A549 (cell line): ENCODE measurements at regions not wholly inside any gene's neighbourhood (a gene's known extent, or its start where the extent isn't known, plus 50 kb on each side); places are given as distances from the start of the nearest gene placed in this dataset.

Experiments used
- CBX2 ChIP-seq: fragments of 200-600 bp; sonication (generic); IDR thresholded peaks from 2 replicates; pipeline ENCODE4 v1.6.1; 2016; ENCODE audit warnings: low read depth, mild to moderate bottlenecking, borderline replicate concordance
- CBX8 ChIP-seq: fragments of 200-600 bp; sonication (generic); IDR thresholded peaks from 2 replicates; pipeline ENCODE4 v1.6.1; 2016
- EHMT2 ChIP-seq: fragments of 200-600 bp; sonication (generic); IDR thresholded peaks from 2 replicates; pipeline ENCODE4 v1.6.1; 2016; ENCODE audit warnings: antibody characterized with exemption, low read depth, mild to moderate bottlenecking, moderate library complexity
- HDAC2 ChIP-seq: fragments of 200-600 bp; sonication (generic); IDR thresholded peaks from 2 replicates; pipeline ENCODE4 v1.6.1; 2016
- MYC ChIP-seq: IDR thresholded peaks from 2 replicates; pipeline ENCODE4 v1.6.1; 2012; ENCODE audit warnings: mild to moderate bottlenecking, inconsistent platforms, low read length, improper control_type of control experiment, borderline replicate concordance
- NR3C1 ChIP-seq: fragments of >200 bp; sonication (Bioruptor Twin); formaldehyde crosslinking; IDR thresholded peaks from 3 replicates; pipeline ENCODE4 v1.6.1; 2017
- POLR2AphosphoS2 ChIP-seq: conservative IDR thresholded peaks from 2 replicates; pipeline ENCODE4 v1.6.1; 2012; ENCODE audit warnings: low read length, improper control_type of control experiment, inconsistent platforms
- RARB ChIP-seq: fragments of 250-450 bp; sonication (Bioruptor Pico); IDR thresholded peaks from 2 replicates; pipeline ENCODE4 v1.8.0; 2021; ENCODE audit warnings: mild to moderate bottlenecking, moderate library complexity
- ZFP36 ChIP-seq: fragments of 450-650 bp; IDR thresholded peaks from 2 replicates; pipeline ENCODE4 v1.6.1; 2014; ENCODE audit warnings: borderline replicate concordance; ENCODE audit not compliant: partially characterized antibody
- TF ChIP-seq, protein P1 (sequence below): fragments of >200 bp; sonication (Bioruptor Twin); formaldehyde crosslinking; IDR thresholded peaks from 3 replicates; pipeline ENCODE4 v1.5.1; 2016
- TF ChIP-seq, protein P2 (sequence below): fragments of 450-650 bp; IDR thresholded peaks from 2 replicates; pipeline ENCODE4 v1.6.1; 2014; ENCODE audit warnings: antibody characterized with exemption
- TF ChIP-seq, protein P3 (sequence below): fragments of 200-600 bp; sonication (generic); IDR thresholded peaks from 2 replicates; pipeline ENCODE4 v1.6.1; 2016; ENCODE audit warnings: antibody characterized with exemption, mild to moderate bottlenecking, moderate library complexity

DNA sequence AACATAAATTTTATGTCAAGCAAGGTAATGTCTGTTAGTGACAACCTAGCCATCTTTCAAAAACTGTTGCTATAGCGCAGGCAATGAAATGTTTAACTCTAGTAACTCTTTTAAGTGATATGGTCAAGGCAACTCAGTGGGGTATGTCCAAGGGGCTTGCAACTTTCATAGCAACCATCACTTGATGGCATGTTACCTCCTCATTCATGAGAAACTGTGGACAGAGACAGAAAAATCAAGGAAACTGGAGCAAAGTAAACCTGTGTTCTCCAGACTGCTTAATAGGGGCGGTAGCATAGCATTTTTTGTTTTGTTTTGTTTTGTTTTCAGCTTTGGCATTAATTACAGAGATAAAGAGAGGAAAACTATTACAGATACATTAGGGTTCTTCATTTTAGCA lies 1456.8 kb upstream of the AGA start:
- TF ChIP-seq, protein P1, sequence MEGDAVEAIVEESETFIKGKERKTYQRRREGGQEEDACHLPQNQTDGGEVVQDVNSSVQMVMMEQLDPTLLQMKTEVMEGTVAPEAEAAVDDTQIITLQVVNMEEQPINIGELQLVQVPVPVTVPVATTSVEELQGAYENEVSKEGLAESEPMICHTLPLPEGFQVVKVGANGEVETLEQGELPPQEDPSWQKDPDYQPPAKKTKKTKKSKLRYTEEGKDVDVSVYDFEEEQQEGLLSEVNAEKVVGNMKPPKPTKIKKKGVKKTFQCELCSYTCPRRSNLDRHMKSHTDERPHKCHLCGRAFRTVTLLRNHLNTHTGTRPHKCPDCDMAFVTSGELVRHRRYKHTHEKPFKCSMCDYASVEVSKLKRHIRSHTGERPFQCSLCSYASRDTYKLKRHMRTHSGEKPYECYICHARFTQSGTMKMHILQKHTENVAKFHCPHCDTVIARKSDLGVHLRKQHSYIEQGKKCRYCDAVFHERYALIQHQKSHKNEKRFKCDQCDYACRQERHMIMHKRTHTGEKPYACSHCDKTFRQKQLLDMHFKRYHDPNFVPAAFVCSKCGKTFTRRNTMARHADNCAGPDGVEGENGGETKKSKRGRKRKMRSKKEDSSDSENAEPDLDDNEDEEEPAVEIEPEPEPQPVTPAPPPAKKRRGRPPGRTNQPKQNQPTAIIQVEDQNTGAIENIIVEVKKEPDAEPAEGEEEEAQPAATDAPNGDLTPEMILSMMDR = no peak
- TF ChIP-seq MYC = no peak
- TF ChIP-seq EHMT2 = no peak
- TF ChIP-seq ZFP36 = no peak
- TF ChIP-seq, protein P2, sequence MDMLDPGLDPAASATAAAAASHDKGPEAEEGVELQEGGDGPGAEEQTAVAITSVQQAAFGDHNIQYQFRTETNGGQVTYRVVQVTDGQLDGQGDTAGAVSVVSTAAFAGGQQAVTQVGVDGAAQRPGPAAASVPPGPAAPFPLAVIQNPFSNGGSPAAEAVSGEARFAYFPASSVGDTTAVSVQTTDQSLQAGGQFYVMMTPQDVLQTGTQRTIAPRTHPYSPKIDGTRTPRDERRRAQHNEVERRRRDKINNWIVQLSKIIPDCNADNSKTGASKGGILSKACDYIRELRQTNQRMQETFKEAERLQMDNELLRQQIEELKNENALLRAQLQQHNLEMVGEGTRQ = no peak
- TF ChIP-seq HDAC2 = no peak
- TF ChIP-seq NR3C1 = no peak
- TF ChIP-seq CBX8 = no peak
- TF ChIP-seq RARB (CRISPR knock-in tag) = no peak
- TF ChIP-seq, protein P3, sequence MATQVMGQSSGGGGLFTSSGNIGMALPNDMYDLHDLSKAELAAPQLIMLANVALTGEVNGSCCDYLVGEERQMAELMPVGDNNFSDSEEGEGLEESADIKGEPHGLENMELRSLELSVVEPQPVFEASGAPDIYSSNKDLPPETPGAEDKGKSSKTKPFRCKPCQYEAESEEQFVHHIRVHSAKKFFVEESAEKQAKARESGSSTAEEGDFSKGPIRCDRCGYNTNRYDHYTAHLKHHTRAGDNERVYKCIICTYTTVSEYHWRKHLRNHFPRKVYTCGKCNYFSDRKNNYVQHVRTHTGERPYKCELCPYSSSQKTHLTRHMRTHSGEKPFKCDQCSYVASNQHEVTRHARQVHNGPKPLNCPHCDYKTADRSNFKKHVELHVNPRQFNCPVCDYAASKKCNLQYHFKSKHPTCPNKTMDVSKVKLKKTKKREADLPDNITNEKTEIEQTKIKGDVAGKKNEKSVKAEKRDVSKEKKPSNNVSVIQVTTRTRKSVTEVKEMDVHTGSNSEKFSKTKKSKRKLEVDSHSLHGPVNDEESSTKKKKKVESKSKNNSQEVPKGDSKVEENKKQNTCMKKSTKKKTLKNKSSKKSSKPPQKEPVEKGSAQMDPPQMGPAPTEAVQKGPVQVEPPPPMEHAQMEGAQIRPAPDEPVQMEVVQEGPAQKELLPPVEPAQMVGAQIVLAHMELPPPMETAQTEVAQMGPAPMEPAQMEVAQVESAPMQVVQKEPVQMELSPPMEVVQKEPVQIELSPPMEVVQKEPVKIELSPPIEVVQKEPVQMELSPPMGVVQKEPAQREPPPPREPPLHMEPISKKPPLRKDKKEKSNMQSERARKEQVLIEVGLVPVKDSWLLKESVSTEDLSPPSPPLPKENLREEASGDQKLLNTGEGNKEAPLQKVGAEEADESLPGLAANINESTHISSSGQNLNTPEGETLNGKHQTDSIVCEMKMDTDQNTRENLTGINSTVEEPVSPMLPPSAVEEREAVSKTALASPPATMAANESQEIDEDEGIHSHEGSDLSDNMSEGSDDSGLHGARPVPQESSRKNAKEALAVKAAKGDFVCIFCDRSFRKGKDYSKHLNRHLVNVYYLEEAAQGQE = no peak
- TF ChIP-seq CBX2 = no peak
- TF ChIP-seq POLR2AphosphoS2 = no peak
